22Rv1 (cell line): ENCODE measurements at regions not wholly inside any gene's neighbourhood (a gene's known extent, or its start where the extent isn't known, plus 50 kb on each side); places are given as distances from the start of the nearest gene placed in this dataset.
A peak's percentile ranks its signal among the peaks of the same experiment; 100 is the strongest.

Experiments
- H3K27ac ChIP-seq: fragments of 450-650 bp; 2 replicates; pipeline ENCODE4 v1.5.1; 2017
- ZFX ChIP-seq: fragments of 450-650 bp; IDR thresholded peaks from 2 replicates; pipeline ENCODE4 v1.6.1; 2017; ENCODE audit warnings: antibody characterized with exemption, borderline replicate concordance
- TF ChIP-seq, protein P1 (sequence below): fragments of 450-650 bp; IDR thresholded peaks from 2 replicates; pipeline ENCODE4 v1.5.1; 2017; ENCODE audit warnings: mild to moderate bottlenecking

DNA sequence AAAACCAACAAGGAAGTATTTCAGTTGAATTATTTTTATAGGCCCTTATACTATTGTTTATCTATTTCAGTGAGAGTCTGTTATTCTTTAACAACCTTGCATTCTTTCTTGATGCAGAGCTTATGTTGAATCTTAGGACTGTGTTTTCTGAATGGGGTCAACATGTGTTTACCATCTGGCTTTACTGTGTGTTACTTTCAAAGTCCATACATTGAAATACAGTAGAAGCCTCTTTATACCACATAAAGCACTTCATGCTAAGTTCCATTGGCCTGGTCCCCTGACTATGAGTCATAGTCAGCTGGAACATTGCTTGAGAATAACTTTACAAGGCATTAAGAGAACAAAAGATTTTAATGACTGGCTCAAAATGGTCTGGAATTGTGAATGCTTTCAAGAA lies 152.6 kb downstream of the GASK1B start:
- TF ChIP-seq, protein P1, sequence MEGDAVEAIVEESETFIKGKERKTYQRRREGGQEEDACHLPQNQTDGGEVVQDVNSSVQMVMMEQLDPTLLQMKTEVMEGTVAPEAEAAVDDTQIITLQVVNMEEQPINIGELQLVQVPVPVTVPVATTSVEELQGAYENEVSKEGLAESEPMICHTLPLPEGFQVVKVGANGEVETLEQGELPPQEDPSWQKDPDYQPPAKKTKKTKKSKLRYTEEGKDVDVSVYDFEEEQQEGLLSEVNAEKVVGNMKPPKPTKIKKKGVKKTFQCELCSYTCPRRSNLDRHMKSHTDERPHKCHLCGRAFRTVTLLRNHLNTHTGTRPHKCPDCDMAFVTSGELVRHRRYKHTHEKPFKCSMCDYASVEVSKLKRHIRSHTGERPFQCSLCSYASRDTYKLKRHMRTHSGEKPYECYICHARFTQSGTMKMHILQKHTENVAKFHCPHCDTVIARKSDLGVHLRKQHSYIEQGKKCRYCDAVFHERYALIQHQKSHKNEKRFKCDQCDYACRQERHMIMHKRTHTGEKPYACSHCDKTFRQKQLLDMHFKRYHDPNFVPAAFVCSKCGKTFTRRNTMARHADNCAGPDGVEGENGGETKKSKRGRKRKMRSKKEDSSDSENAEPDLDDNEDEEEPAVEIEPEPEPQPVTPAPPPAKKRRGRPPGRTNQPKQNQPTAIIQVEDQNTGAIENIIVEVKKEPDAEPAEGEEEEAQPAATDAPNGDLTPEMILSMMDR, result no peak
- no peak for TF ChIP-seq ZFX
- peak overlapping the region; percentile 38 for H3K27ac ChIP-seq

DNA sequence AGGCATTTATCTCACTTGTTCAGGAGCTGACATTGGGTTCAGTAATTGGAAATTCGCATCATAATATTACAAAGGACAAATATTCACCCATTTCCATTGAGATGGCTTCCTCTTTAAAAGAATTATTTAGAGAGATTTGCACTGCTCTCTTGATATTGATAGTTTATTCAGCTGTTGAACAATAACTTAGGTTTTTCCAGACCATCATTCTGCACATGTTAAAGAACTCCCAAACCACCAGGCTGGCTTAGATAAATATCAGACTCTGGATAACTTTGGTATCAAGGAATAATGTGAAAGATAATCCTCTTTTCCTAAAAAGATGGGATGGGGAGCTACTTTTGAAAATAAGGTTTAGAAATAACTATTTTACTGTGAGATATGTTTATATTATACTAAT lies 154.0 kb downstream of the GASK1B start:
- TF ChIP-seq, protein P1, result no peak
- no peak for TF ChIP-seq ZFX

DNA sequence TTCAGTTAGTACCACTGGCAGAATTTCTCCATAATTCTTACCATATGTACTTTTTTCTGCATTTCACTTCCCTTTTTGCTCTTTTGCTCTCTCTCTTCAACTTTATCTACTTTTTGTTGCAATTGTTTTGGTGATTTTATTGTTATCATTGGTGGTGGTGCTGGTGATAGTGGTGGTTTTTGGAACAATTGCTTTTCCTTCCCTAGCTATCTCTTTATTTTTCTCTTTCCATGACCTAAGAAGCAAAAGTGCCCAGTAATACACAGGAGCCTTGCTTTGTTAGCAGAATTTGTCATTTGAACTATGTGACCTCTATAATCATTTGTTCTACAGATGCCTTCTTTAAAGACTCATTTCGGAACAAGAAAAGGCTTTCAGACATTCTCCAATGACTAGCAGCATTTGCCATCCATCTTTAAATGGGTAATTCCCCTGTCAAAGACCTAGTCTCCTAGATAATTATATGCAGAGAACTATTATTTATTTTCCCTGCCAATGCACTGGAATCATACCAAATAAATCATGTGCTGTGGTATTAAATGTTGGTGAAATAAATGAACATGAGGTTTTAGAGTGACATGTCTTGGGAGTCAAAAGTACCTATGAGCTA lies 154.5 kb downstream of the GASK1B start:
- no peak for TF ChIP-seq ZFX
- TF ChIP-seq, protein P1, result no peak

More for the DNA sequence above, 154.0 kb downstream of the GASK1B start:
- no peak overlapping the region for H3K27ac ChIP-seq

DNA sequence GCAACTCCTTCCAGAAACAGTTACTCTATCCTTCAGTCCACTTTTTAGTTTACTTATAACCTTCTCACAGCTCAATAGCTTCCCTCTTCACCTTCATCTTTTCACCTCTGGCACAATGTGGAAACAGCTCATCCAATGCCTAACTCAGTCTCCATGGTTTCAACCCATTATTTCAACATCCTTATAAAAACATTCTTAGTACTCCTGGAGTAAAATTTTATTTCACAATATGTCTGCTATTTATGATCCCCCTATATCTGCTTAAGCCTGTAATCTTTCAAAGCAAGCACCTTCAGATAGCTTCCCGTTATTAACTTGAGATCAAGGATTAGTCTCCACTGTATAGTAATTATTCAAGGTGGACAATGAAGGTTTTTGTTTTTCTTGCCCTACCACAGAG lies 156.3 kb downstream of the GASK1B start:
- no peak overlapping the region for H3K27ac ChIP-seq
- TF ChIP-seq, protein P1, result no peak

More for the DNA sequence above, 154.5 kb downstream of the GASK1B start:
- no peak overlapping the region for H3K27ac ChIP-seq

DNA sequence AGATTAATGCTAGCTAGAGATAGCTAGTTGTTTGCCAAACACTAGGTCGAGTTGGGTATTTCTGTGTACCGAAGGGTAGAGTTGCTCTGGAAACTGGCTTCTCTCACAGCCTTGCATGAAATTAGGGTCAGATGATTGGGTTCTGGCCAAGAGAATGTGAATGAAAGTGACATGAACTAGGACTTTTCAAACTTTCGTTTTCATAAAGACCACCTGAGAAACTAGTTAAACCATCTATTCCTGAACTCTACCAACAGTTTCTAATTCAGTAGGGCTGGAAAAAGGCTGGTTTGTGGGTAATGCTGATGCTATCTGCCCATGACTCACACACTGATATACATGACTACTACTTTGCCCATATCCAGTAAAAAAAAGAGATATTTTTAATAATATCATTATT lies 157.6 kb downstream of the GASK1B start:
- H3K27ac ChIP-seq, result no peak overlapping the region
- TF ChIP-seq ZFX, result no peak
- TF ChIP-seq, protein P1, result no peak

DNA sequence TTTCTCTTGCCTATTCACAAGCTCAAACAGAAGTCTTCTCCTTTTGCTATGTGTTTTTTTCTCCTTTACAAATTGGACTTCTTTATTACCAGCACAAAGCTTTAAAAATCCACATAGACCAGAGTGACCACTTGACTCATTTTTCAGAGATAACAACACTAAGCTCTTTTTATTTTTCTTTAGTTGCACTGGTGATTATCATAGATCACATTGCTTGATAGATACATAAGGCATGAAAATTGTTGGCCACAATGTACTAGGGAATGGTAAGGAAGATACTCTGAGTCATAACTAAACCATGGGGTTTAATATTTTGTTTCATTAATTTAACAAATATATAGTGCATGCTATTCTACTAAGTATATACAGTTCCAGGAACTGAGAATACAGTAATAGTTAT lies 159.0 kb downstream of the GASK1B start:
- TF ChIP-seq ZFX, result no peak
- TF ChIP-seq, protein P1, result no peak
- no peak overlapping the region for H3K27ac ChIP-seq

DNA sequence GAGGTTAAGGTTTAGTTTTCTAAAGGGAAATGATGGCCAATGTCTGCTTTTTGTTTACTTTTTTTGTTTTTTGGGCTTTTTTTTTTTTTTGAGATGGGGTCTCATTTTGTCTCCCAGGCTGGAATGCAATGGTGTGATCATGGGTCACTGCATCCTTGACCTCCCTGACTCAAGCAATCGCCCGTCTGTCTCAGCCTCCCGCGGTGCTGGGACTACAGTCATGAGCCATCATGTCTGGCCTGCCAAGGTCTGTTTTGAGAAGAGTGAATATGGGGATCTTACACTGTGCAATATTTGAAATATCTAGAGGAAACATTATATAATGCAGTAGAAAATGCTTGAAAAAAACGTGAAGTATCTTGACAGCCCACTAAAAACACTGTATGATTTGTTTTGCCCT lies 162.5 kb downstream of the GASK1B start:
- no peak for TF ChIP-seq ZFX
- TF ChIP-seq, protein P1, result no peak
- no peak overlapping the region for H3K27ac ChIP-seq
